ENCODE measurements at regions not wholly inside any gene's neighbourhood (a gene's known extent, or its start where the extent isn't known, plus 50 kb on each side); places are given as distances from the start of the nearest gene placed in this dataset.

DNA sequence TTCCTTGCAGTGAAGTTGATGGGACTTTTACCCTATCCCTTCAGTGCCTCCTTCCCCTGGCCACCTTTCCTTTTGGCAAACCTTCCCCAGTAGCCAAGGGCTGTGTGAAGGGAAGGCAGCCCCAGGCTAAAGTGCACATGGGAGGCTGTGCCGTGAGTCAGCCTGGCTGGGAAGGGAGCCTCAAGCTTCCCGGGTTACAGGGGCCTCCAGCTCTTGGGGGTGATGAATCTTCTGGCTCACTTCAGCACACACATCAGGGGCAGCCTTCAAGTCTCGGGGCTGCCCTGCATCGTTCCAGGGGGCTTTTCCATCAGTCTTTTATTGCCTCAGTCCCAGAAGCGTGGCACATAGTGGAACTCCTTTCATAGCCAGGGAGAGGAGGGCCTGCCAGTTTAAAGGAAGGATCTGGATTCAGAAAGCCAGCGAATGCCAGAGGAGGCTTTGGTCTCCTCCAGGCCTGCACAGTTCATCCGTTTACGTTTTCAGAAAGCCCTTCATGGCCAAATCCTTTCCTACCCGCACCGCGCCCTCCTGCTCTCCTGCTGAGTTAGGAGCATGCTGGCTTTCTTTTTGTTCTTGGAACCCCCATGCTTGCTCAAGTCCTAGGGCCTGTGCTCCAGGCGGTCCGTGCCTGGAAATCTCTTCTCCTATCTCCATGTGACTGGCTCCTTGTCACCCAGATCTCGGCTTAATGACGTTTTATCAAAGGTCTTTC, 134.8 kb upstream of the KLF4 start:
- TF ChIP-seq, protein P1, sequence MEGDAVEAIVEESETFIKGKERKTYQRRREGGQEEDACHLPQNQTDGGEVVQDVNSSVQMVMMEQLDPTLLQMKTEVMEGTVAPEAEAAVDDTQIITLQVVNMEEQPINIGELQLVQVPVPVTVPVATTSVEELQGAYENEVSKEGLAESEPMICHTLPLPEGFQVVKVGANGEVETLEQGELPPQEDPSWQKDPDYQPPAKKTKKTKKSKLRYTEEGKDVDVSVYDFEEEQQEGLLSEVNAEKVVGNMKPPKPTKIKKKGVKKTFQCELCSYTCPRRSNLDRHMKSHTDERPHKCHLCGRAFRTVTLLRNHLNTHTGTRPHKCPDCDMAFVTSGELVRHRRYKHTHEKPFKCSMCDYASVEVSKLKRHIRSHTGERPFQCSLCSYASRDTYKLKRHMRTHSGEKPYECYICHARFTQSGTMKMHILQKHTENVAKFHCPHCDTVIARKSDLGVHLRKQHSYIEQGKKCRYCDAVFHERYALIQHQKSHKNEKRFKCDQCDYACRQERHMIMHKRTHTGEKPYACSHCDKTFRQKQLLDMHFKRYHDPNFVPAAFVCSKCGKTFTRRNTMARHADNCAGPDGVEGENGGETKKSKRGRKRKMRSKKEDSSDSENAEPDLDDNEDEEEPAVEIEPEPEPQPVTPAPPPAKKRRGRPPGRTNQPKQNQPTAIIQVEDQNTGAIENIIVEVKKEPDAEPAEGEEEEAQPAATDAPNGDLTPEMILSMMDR (IDR thresholded peaks at IDR 0.05; ENCODE audit: low read depth, low read length) = no peak
- H3K27ac ChIP-seq = no peak overlapping the region
- H3K4me1 ChIP-seq (ENCODE audit: low read depth) = no peaks in the 10 kb centered on the region

DNA sequence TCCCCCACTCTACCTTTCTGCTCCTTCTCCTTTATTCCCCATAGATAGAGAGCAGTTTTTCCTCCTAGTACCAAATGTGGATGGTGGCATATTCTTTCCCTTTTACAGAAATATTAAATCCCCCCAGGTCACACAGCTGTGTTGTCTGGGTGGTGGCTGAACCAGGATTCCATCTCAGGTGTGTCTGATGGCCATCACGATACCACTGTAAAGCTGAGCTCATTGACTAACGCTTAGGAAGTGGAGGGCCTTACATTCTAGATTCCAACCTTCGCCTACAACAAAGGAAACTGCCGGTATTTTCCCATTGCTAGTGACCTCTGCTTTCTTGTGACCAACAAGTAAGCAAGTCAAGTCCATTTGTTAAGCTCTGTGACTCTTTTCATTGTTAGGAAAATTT, 131.9 kb upstream of the KLF4 start:
- Histone ChIP-seq H3K27me3 (peaks cover 8% of the 10 kb centered on the region), H3K4me3 (no peak overlapping the region), H3K9me3 (ENCODE audit: low read depth) (no peaks in the 10 kb centered on the region), H3K4me1 (ENCODE audit: low read depth) (no peaks in the 10 kb centered on the region), H3K36me3 (no peaks in the 10 kb centered on the region), H3K27ac (no peak overlapping the region)
- TF ChIP-seq, protein P1 (IDR thresholded peaks at IDR 0.05; ENCODE audit: low read depth, low read length) = no peak
- DNase-seq (ENCODE audit: low read depth in 1 of 2, low spot score in 1 of 2) = no peak

More for the DNA sequence above, 134.8 kb upstream of the KLF4 start:
- Histone ChIP-seq H3K9me3 (ENCODE audit: low read depth) (no peaks in the 10 kb centered on the region), H3K4me3 (no peak overlapping the region), H3K36me3 (no peaks in the 10 kb centered on the region), H3K27me3 (peaks cover 3% of the 10 kb centered on the region)
- peak in 1 of 2 donors; percentile 33 for DNase-seq (ENCODE audit: low read depth in 1 of 2, low spot score in 1 of 2)

DNA sequence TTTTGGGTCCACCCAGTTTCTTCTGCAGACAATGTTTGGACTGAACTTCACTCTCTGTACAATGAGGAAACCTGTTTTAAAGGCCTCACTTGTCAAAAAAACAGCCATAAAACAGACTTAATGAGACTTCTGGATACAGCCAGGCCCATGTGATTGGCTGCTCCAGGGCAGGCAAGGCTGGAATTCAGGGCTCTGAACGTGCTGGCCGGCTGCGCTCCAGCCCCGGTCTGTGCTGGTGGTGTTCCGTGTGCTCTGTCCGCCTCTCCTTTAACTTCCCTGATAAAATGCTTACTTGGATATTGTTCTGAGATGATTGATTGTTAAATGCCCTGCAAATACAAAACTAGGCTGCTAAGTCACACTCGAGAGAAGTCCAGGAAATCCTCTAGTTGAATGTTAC, 131.2 kb upstream of the KLF4 start:
- H3K4me3 ChIP-seq = no peak overlapping the region
- H3K27ac ChIP-seq = no peak overlapping the region
- no peaks in the 10 kb centered on the region for H3K9me3 ChIP-seq (ENCODE audit: low read depth)
- DNase-seq (ENCODE audit: low read depth in 1 of 2, low spot score in 1 of 2) = no peak
- H3K36me3 ChIP-seq = no peaks in the 10 kb centered on the region
- TF ChIP-seq, protein P1 (IDR thresholded peaks at IDR 0.05; ENCODE audit: low read depth, low read length) = no peak
- H3K4me1 ChIP-seq (ENCODE audit: low read depth) = no peaks in the 10 kb centered on the region
- peaks cover 12% of the 10 kb centered on the region for H3K27me3 ChIP-seq

DNA sequence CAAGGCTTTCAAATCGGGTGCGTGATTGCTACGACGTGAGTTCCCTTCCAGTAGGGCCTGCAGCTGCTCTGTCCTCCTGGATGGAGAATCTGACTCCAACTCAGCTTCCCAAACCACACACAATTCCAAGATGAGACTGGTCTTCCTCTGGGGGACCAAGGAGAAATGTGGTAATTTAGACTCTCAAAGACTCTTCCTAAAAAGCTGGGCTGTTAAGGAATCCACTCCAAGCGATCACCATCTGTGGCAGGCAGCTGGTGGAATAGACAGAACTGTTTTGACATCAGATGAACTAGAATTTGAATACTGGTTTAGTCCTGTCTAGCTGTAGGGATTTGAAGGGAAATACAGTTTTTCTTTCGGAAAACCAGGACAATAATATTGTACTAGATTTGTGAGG, 130.7 kb upstream of the KLF4 start:
- Histone ChIP-seq H3K36me3 (no peaks in the 10 kb centered on the region), H3K27ac (no peak overlapping the region), H3K27me3 (peaks cover 12% of the 10 kb centered on the region), H3K9me3 (ENCODE audit: low read depth) (no peaks in the 10 kb centered on the region), H3K4me3 (no peak overlapping the region), H3K4me1 (ENCODE audit: low read depth) (no peaks in the 10 kb centered on the region)
- no peak for DNase-seq (ENCODE audit: low read depth in 1 of 2, low spot score in 1 of 2)
- TF ChIP-seq, protein P1 (IDR thresholded peaks at IDR 0.05; ENCODE audit: low read depth, low read length) = no peak

DNA sequence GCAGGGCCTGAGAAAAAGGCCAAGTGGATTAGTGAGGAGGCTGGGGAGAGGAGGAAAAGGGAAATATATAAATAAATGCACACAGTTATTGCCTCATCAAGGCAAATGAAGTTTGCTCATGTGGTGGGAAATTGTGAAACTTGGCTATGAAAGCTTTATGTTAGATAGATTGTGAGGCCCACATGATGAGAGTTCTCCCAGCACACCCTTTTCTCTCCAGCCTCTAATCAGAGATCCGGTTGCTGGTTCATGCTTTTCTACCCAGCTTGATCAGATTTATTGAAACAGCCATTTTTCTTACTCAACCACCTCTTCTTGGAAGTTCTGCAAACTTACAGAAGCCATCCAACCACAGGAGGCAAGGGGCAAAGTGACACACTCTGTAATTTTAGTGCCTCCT, 125.8 kb upstream of the KLF4 start:
- H3K27ac ChIP-seq = no peak overlapping the region
- TF ChIP-seq, protein P1 (IDR thresholded peaks at IDR 0.05; ENCODE audit: low read depth, low read length) = no peak
- H3K4me3 ChIP-seq = no peak overlapping the region
- peaks cover 9% of the 10 kb centered on the region for H3K27me3 ChIP-seq
- H3K9me3 ChIP-seq (ENCODE audit: low read depth) = no peaks in the 10 kb centered on the region
- H3K36me3 ChIP-seq = no peaks in the 10 kb centered on the region
- peak in 1 of 2 donors; percentile 94 for DNase-seq (ENCODE audit: low read depth in 1 of 2, low spot score in 1 of 2)
- peaks cover 8% of the 10 kb centered on the region for H3K4me1 ChIP-seq (ENCODE audit: low read depth)
